HG02943 (cell line): ENCODE measurements at regions not wholly inside any gene's neighbourhood (a gene's known extent, or its start where the extent isn't known, plus 50 kb on each side); places are given as distances from the start of the nearest gene placed in this dataset.
"Not testable (repeated sequence)": the region's sequence is repeated elsewhere in the genome, so short reads cannot be mapped to it uniquely, and the experiment has no call there.

ENCODE experiments used
- ATAC-seq: cut with Tn5 transposase; IDR thresholded peaks from one replicate; pipeline ENCODE4 v1.9.1; 2021; ENCODE audit warnings: mild to moderate bottlenecking, low read depth, moderate library complexity; ENCODE audit not compliant: unreplicated experiment

GRCh38 chr12:68477261-68477772 lies 133.4 kb upstream of the RAP1B start:
- no peak for ATAC-seq

- ATAC-seq, result no peak
Observed at GRCh38 chr12:68477906-68478305, 132.8 kb upstream of the RAP1B start.

- no peak for ATAC-seq
Observed at GRCh38 chr12:68478516-68479260, 132.0 kb upstream of the RAP1B start.

GRCh38 chr12:68479261-68479895 lies 131.3 kb upstream of the RAP1B start:
- no peak for ATAC-seq

GRCh38 chr12:68479896-68480291 lies 130.8 kb upstream of the RAP1B start:
- ATAC-seq, result no peak

GRCh38 chr12:68480526-68480925 lies 130.2 kb upstream of the RAP1B start:
- no peak for ATAC-seq

GRCh38 chr12:68481181-68481941 lies 129.3 kb upstream of the RAP1B start:
- ATAC-seq, result no peak

GRCh38 chr12:68482014-68482413 lies 128.7 kb upstream of the RAP1B start:
- ATAC-seq, result no peak

GRCh38 chr12:68482660-68483059 lies 128.0 kb upstream of the RAP1B start:
- peak; percentile 65 for ATAC-seq

- no peak for ATAC-seq
Observed at GRCh38 chr12:68483592-68484383, 126.9 kb upstream of the RAP1B start.

- ATAC-seq, result not testable (repeated sequence)
Observed at GRCh38 chr12:68484578-68484977, 126.1 kb upstream of the RAP1B start.

GRCh38 chr12:68486449-68486848 lies 124.2 kb upstream of the RAP1B start:
- not testable (repeated sequence) for ATAC-seq

GRCh38 chr12:68487721-68488309 lies 122.9 kb upstream of the RAP1B start:
- ATAC-seq, result no peak

- ATAC-seq, result no peak
Observed at GRCh38 chr12:68489273-68489672, 121.4 kb upstream of the RAP1B start.

GRCh38 chr12:68490476-68490875 lies 120.2 kb upstream of the RAP1B start:
- no peak for ATAC-seq

- no peak for ATAC-seq
Observed at GRCh38 chr12:68491204-68491960, 119.3 kb upstream of the RAP1B start.

GRCh38 chr12:68495336-68496070 lies 115.2 kb upstream of the RAP1B start:
- ATAC-seq, result no peak

- ATAC-seq, result no peak
Observed at GRCh38 chr12:68497107-68497506, 113.6 kb upstream of the RAP1B start.

GRCh38 chr12:68497702-68498101 lies 113.0 kb upstream of the RAP1B start:
- ATAC-seq, result no peak
